ENCODE measurements at regions not wholly inside any gene's neighbourhood (a gene's known extent, or its start where the extent isn't known, plus 50 kb on each side); places are given as distances from the start of the nearest gene placed in this dataset.

- no peak overlapping the region for H3K4me3 ChIP-seq (ENCODE audit: control insufficient read depth, low read depth, low read length)
- DNase-seq (ENCODE audit: low read depth) = peak; percentile 5
- no peak for TF ChIP-seq CTCF (conservative IDR thresholded peaks at IDR 0.05; ENCODE audit: control insufficient read depth, insufficient read depth, low read depth, low read length)
These were observed 358.0 kb upstream of the C1orf87 start for GRCh38 chr1:60431593-60431992.

- no peak for DNase-seq (ENCODE audit: low read depth)
- no peak overlapping the region for H3K4me3 ChIP-seq (ENCODE audit: control insufficient read depth, low read depth, low read length)
- no peak for TF ChIP-seq CTCF (conservative IDR thresholded peaks at IDR 0.05; ENCODE audit: control insufficient read depth, insufficient read depth, low read depth, low read length)
These were observed 356.8 kb upstream of the C1orf87 start for GRCh38 chr1:60430375-60430774.

- no peak overlapping the region for H3K4me3 ChIP-seq (ENCODE audit: control insufficient read depth, low read depth, low read length)
- no peak for TF ChIP-seq CTCF (conservative IDR thresholded peaks at IDR 0.05; ENCODE audit: control insufficient read depth, insufficient read depth, low read depth, low read length)
- peak; percentile 11 for DNase-seq (ENCODE audit: low read depth)
These were observed 354.6 kb upstream of the C1orf87 start for GRCh38 chr1:60428127-60428526.

- no peak for TF ChIP-seq CTCF (conservative IDR thresholded peaks at IDR 0.05; ENCODE audit: control insufficient read depth, insufficient read depth, low read depth, low read length)
- peak; percentile 13 for DNase-seq (ENCODE audit: low read depth)
- H3K4me3 ChIP-seq (ENCODE audit: control insufficient read depth, low read depth, low read length) = no peak overlapping the region
These were observed 354.1 kb upstream of the C1orf87 start for GRCh38 chr1:60427701-60428100.

- no peak overlapping the region for H3K4me3 ChIP-seq (ENCODE audit: control insufficient read depth, low read depth, low read length)
- TF ChIP-seq CTCF (conservative IDR thresholded peaks at IDR 0.05; ENCODE audit: control insufficient read depth, insufficient read depth, low read depth, low read length) = no peak
- DNase-seq (ENCODE audit: low read depth) = no peak
These were observed 353.6 kb upstream of the C1orf87 start for GRCh38 chr1:60427194-60427593.

- peak; percentile 43 for TF ChIP-seq CTCF (conservative IDR thresholded peaks at IDR 0.05; ENCODE audit: control insufficient read depth, insufficient read depth, low read depth, low read length)
- no peak overlapping the region for H3K4me3 ChIP-seq (ENCODE audit: control insufficient read depth, low read depth, low read length)
- peak; percentile 7 for DNase-seq (ENCODE audit: low read depth)
These were observed 352.0 kb upstream of the C1orf87 start for GRCh38 chr1:60425528-60425927.

GRCh38 chr1:60423146-60423780 lies 349.7 kb upstream of the C1orf87 start:
- TF ChIP-seq CTCF (conservative IDR thresholded peaks at IDR 0.05; ENCODE audit: control insufficient read depth, insufficient read depth, low read depth, low read length) = no peak
- DNase-seq (ENCODE audit: low read depth) = peak; percentile 22
- H3K4me3 ChIP-seq (ENCODE audit: control insufficient read depth, low read depth, low read length) = no peak overlapping the region

Data from fibroblast of mammary gland (primary cell).